Common myeloid progenitor, CD34-positive (primary cell): ENCODE measurements at regions not wholly inside any gene's neighbourhood (a gene's known extent, or its start where the extent isn't known, plus 50 kb on each side); places are given as distances from the start of the nearest gene placed in this dataset.

Experiments
- CTCF ChIA-PET: fragments of 350-600 bp; sonication (Branson Sonifier 250); formaldehyde crosslinking; loops from one replicate; lab custom pipeline; 2021; ENCODE audit warnings: antibody characterized with exemption; lab: Charles Lee
- POLR2A ChIA-PET: fragments of 350-600 bp; sonication (Branson Sonifier 250); formaldehyde crosslinking; loops from one replicate; lab custom pipeline; 2021; ENCODE audit warnings: antibody characterized with exemption; lab: Charles Lee
- DNase-seq, 3 donors: peaks; one replicate each; pipeline versions ENCODE4 v3.0.0 to v3.0.0-alpha.2; 2013
- H3K27ac ChIP-seq, 2 experiments: 1 replicate in 1 of 2; 2 replicates in 1 of 2; pipeline ENCODE4 v1.7.0; 2013; ENCODE audit warnings: inconsistent platforms in 2 of 2, low read length in 2 of 2, mild to moderate bottlenecking in 2 of 2, low read depth in 1 of 2, moderate library complexity in 1 of 2; ENCODE audit not compliant: severe bottlenecking in 2 of 2, insufficient read depth in 1 of 2, poor library complexity in 1 of 2
- H3K27me3 ChIP-seq, 5 experiments: replicated peaks in 2 of 5; 1 replicate in 3 of 5; 2 replicates in 2 of 5; pipeline versions ENCODE4 v1.6.1 to v1.7.0; 2013; ENCODE audit warnings: low read length in 4 of 5, mild to moderate bottlenecking in 2 of 5, moderate library complexity in 2 of 5, inconsistent platforms in 1 of 5; ENCODE audit not compliant: insufficient read depth in 5 of 5, control insufficient read depth in 4 of 5
- H3K36me3 ChIP-seq, 4 experiments: 1 replicate in 2 of 4; 2 replicates in 2 of 4; pipeline versions ENCODE4 v1.6.1 to v1.7.0; 2013; ENCODE audit warnings: low read length in 3 of 4, control low read depth in 1 of 4, mild to moderate bottlenecking in 1 of 4; ENCODE audit not compliant: control insufficient read depth in 4 of 4, insufficient read depth in 4 of 4
- H3K4me1 ChIP-seq, 4 experiments: 1 replicate in 3 of 4; 2 replicates in 1 of 4; pipeline versions ENCODE4 v1.6.1 to v1.7.1; 2013; ENCODE audit warnings: low read length in 3 of 4, mild to moderate bottlenecking in 3 of 4, control low read depth in 1 of 4, inconsistent platforms in 1 of 4, moderate library complexity in 1 of 4; ENCODE audit not compliant: control insufficient read depth in 4 of 4, insufficient read depth in 4 of 4; ENCODE audit errors: control extremely low read depth in 1 of 4
- H3K4me3 ChIP-seq, 7 experiments: 1 replicate in 4 of 7; 2 replicates in 3 of 7; pipeline versions ENCODE4 v1.5.1 to v1.7.0; 2013; ENCODE audit warnings: mild to moderate bottlenecking in 7 of 7, low read length in 6 of 7, moderate library complexity in 6 of 7, inconsistent platforms in 2 of 7, low read depth in 2 of 7, control low read depth in 1 of 7; ENCODE audit not compliant: insufficient read depth in 4 of 7, control insufficient read depth in 1 of 7; ENCODE audit errors: extremely low read depth in 1 of 7
- H3K9me3 ChIP-seq, 5 experiments: 1 replicate in 4 of 5; 2 replicates in 1 of 5; pipeline versions ENCODE4 v1.6.1 to v1.7.1; 2013; ENCODE audit warnings: low read length in 4 of 5, mild to moderate bottlenecking in 2 of 5, inconsistent platforms in 1 of 5, low read depth in 1 of 5, moderate library complexity in 1 of 5; ENCODE audit not compliant: control insufficient read depth in 4 of 5, insufficient read depth in 2 of 5; ENCODE audit errors: control extremely low read depth in 1 of 5
- WGBS: methylation state at CpG from one replicate; pipeline ENCODE4 v1.1.5; 2013; ENCODE audit not compliant: insufficient coverage; 5-methylcytosine and 5-hydroxymethylcytosine counted together

GRCh38 chr16:65756163-65756562, 610.3 kb upstream of the CDH5 start:
- Histone ChIP-seq H3K27me3 (peaks cover 0 to 11% (median 0%) of the 10 kb centered on the region in 5 experiments), H3K36me3 (no peaks in the 10 kb centered on the region), H3K27ac (no peak overlapping the region), H3K9me3 (no peaks in the 10 kb centered on the region), H3K4me3 (no peak overlapping the region), H3K4me1 (no peaks in the 10 kb centered on the region)
- ChIA-PET POLR2A (no interaction called here), CTCF (no interaction called here)
- no peak for DNase-seq
- WGBS = no CpG with 5 or more reads among the region's 4 CpGs

- Histone ChIP-seq H3K27ac (no peak overlapping the region), H3K27me3 (peaks cover 0 to 21% (median 0%) of the 10 kb centered on the region in 5 experiments), H3K36me3 (no peaks in the 10 kb centered on the region), H3K9me3 (no peaks in the 10 kb centered on the region), H3K4me1 (no peaks in the 10 kb centered on the region), H3K4me3 (no peak overlapping the region)
- whole genome bisulfite sequencing = 99% methylated on average over 15 of the region's 19 CpGs
- POLR2A ChIA-PET = no interaction called here
- DNase-seq = no peak
- CTCF ChIA-PET = no interaction called here
Observed at GRCh38 chr16:65754820-65755691, 611.4 kb upstream of the CDH5 start.

- H3K27ac ChIP-seq = no peak overlapping the region
- H3K4me1 ChIP-seq = no peaks in the 10 kb centered on the region
- no peak for DNase-seq
- POLR2A ChIA-PET = no interaction called here
- H3K4me3 ChIP-seq = no peak overlapping the region
- WGBS = 60% methylated on average over 1 of the region's 1 CpG
- peaks cover 0 to 30% (median 2%) of the 10 kb centered on the region in 5 experiments for H3K27me3 ChIP-seq
- H3K9me3 ChIP-seq = no peaks in the 10 kb centered on the region
- H3K36me3 ChIP-seq = no peaks in the 10 kb centered on the region
- CTCF ChIA-PET = no interaction called here
Observed at GRCh38 chr16:65752522-65752844, 614.0 kb upstream of the CDH5 start.

GRCh38 chr16:65751622-65752521, 614.6 kb upstream of the CDH5 start:
- DNase-seq = no peak
- POLR2A ChIA-PET = no interaction called here
- Histone ChIP-seq H3K27ac (no peak overlapping the region), H3K4me3 (no peak overlapping the region), H3K27me3 (peaks cover 0 to 30% (median 2%) of the 10 kb centered on the region in 5 experiments), H3K36me3 (no peaks in the 10 kb centered on the region), H3K4me1 (no peaks in the 10 kb centered on the region), H3K9me3 (no peaks in the 10 kb centered on the region)
- WGBS = 100% methylated on average over 7 of the region's 8 CpGs
- CTCF ChIA-PET = no interaction called here

GRCh38 chr16:65749506-65749905, 617.0 kb upstream of the CDH5 start:
- WGBS = 90% methylated on average over 2 of the region's 6 CpGs
- Histone ChIP-seq H3K27me3 (peaks cover 0 to 30% (median 2%) of the 10 kb centered on the region in 5 experiments), H3K4me3 (no peak overlapping the region), H3K4me1 (no peaks in the 10 kb centered on the region), H3K36me3 (no peaks in the 10 kb centered on the region), H3K27ac (no peak overlapping the region), H3K9me3 (no peaks in the 10 kb centered on the region)
- ChIA-PET POLR2A (no interaction called here), CTCF (no interaction called here)
- DNase-seq = no peak

- ChIA-PET POLR2A (no interaction called here), CTCF (no interaction called here)
- DNase-seq = no peak
- Histone ChIP-seq H3K9me3 (peaks cover 0 to 4% (median 0%) of the 10 kb centered on the region in 5 experiments), H3K27me3 (peaks cover 0 to 24% (median 2%) of the 10 kb centered on the region in 5 experiments), H3K4me3 (no peak overlapping the region), H3K4me1 (no peaks in the 10 kb centered on the region), H3K36me3 (no peaks in the 10 kb centered on the region), H3K27ac (no peak overlapping the region)
- no CpG with 5 or more reads among the region's 4 CpGs for WGBS
Observed at GRCh38 chr16:65746941-65747340, 619.5 kb upstream of the CDH5 start.
